SK-N-SH (cell line): ENCODE measurements at regions not wholly inside any gene's neighbourhood (a gene's known extent, or its start where the extent isn't known, plus 50 kb on each side); places are given as distances from the start of the nearest gene placed in this dataset.

Experiments used
- CTCF ChIA-PET: fragments of 300-600, 350-600 bp; formaldehyde crosslinking; extraction: SDS; loops from one replicate; lab custom pipeline; 2021; lab: Yijun Ruan, JAX
- POLR2A ChIA-PET: fragments of 350-600 bp; sonication (Branson Sonifier 250); formaldehyde crosslinking; extraction: SDS; loops from one replicate; lab custom pipeline; 2020; ENCODE audit warnings: antibody characterized with exemption, inconsistent platforms; lab: Yijun Ruan, JAX
- DNase-seq: peaks from one replicate; pipeline ENCODE4 v3.0.0; 2012
- H2AFZ ChIP-seq: fragments of 200-600 bp; sonication (generic); 2 replicates; pipeline ENCODE4 v1.8.1; 2016; ENCODE audit warnings: antibody characterized with exemption, mild to moderate bottlenecking, low read depth
- H3F3A ChIP-seq: fragments of 200-600 bp; sonication (generic); replicated peaks from 2 replicates; pipeline ENCODE3; 2016; ENCODE audit warnings: antibody characterized with exemption, mild to moderate bottlenecking; ENCODE audit not compliant: insufficient read depth
- H3K27ac ChIP-seq, 2 experiments: fragments of 200-500 bp in 1 of 2; fragments of 200-600 bp in 1 of 2; sonication (Bioruptor generic) in 1 of 2; sonication (generic), shearing (Covaris generic) in 1 of 2; 2 replicates each; pipeline versions ENCODE4 v1.5.1 to v1.6.1; 2014 to 2016; ENCODE audit warnings: low read depth in 2 of 2, inconsistent platforms in 1 of 2, low read length in 1 of 2, mild to moderate bottlenecking in 1 of 2, mixed read lengths in 1 of 2
- H3K27me3 ChIP-seq: fragments of 200-600 bp; sonication (generic), shearing (Covaris generic); 2 replicates; pipeline ENCODE4 v1.6.1; 2016; ENCODE audit warnings: mixed run types; ENCODE audit not compliant: insufficient read depth
- H3K36me3 ChIP-seq, 2 experiments: fragments of 200-500 bp in 1 of 2; fragments of 200-600 bp in 1 of 2; sonication (Bioruptor generic) in 1 of 2; sonication (generic) in 1 of 2; replicated peaks in 1 of 2; 2 replicates each; pipeline versions ENCODE3 to v1.5.1; 2014 to 2016; ENCODE audit warnings: low read length in 1 of 2, mild to moderate bottlenecking in 1 of 2; ENCODE audit not compliant: insufficient read depth in 2 of 2, control insufficient read depth in 1 of 2
- H3K4me1 ChIP-seq, 2 experiments: fragments of 200-500 bp in 1 of 2; fragments of 200-600 bp in 1 of 2; sonication (Bioruptor generic) in 1 of 2; sonication (generic), shearing (Covaris generic) in 1 of 2; 2 replicates each; pipeline versions ENCODE4 v1.5.1 to v1.6.1; 2014 to 2016; ENCODE audit warnings: low read depth in 1 of 2, low read length in 1 of 2, mixed run types in 1 of 2; ENCODE audit not compliant: insufficient read depth in 2 of 2, control insufficient read depth in 1 of 2
- H3K4me2 ChIP-seq: fragments of 200-600 bp; sonication (generic), shearing (Covaris generic); 2 replicates; pipeline ENCODE4 v1.6.1; 2017; ENCODE audit warnings: mixed run types
- H3K4me3 ChIP-seq, 2 experiments: fragments of 200-500 bp in 1 of 2; fragments of 200-600 bp in 1 of 2; sonication (Bioruptor generic) in 1 of 2; sonication (generic), shearing (Covaris generic) in 1 of 2; 2 replicates each; pipeline versions ENCODE4 v1.5.1 to v1.8.1; 2014 to 2016; ENCODE audit warnings: low read depth in 2 of 2, inconsistent platforms in 1 of 2, low read length in 1 of 2, mild to moderate bottlenecking in 1 of 2, mixed read lengths in 1 of 2, moderate library complexity in 1 of 2
- H3K79me2 ChIP-seq: fragments of 200-600 bp; sonication (generic); 2 replicates; pipeline ENCODE4 v1.8.1; 2017; ENCODE audit warnings: mild to moderate bottlenecking; ENCODE audit not compliant: insufficient read depth
- H3K9ac ChIP-seq: fragments of 200-600 bp; sonication (generic); 2 replicates; pipeline ENCODE4 v1.6.1; 2017; ENCODE audit warnings: mixed run types
- H3K9me2 ChIP-seq: fragments of 200-600 bp; sonication (generic); 2 replicates; pipeline ENCODE4 v1.6.1; 2017; ENCODE audit warnings: mixed run types
- H3K9me3 ChIP-seq: fragments of 200-600 bp; sonication (generic); 2 replicates; pipeline ENCODE4 v1.6.1; 2017; ENCODE audit warnings: mixed run types, mild to moderate bottlenecking, moderate library complexity
- H4K20me1 ChIP-seq: fragments of 200-600 bp; sonication (generic); 2 replicates; pipeline ENCODE4 v1.6.1; 2017; ENCODE audit warnings: mild to moderate bottlenecking, mixed run types; ENCODE audit not compliant: insufficient read depth
- MXI1 ChIP-seq: IDR thresholded peaks from 2 replicates; pipeline ENCODE4 v1.6.1; 2012; ENCODE audit warnings: mild to moderate bottlenecking, low read depth, low read length, improper control_type of control experiment
- NRF1 ChIP-seq: IDR thresholded peaks from 2 replicates; pipeline ENCODE4 v1.6.1; 2012; ENCODE audit warnings: low read depth, mild to moderate bottlenecking, low read length
- RAD21 ChIP-seq: IDR thresholded peaks from 2 replicates; pipeline ENCODE4 v1.6.1; 2012; ENCODE audit warnings: mild to moderate bottlenecking, low read length
- RCOR1 ChIP-seq: fragments of 150-350 bp; IDR thresholded peaks from 2 replicates; pipeline ENCODE4 v1.6.1; 2017; ENCODE audit warnings: antibody characterized with exemption, low read length
- RFX5 ChIP-seq: IDR thresholded peaks from 2 replicates; pipeline ENCODE4 v1.6.1; 2012; ENCODE audit warnings: mild to moderate bottlenecking, improper control_type of control experiment, low read length
- SMC3 ChIP-seq: IDR thresholded peaks from 2 replicates; pipeline ENCODE4 v1.6.1; 2012; ENCODE audit warnings: low read depth, low read length, improper control_type of control experiment
- TCF12 ChIP-seq: IDR thresholded peaks from 2 replicates; pipeline ENCODE4 v1.4.0; 2012
- WGBS: methylation state at CpG from one replicate; pipeline ENCODE4 v1.1.6; 2017; ENCODE audit warnings: low lambda C conversion rate; 5-methylcytosine and 5-hydroxymethylcytosine counted together
- TF ChIP-seq, protein P1 (sequence below): IDR thresholded peaks from 2 replicates; pipeline ENCODE4 v1.4.0; 2012; ENCODE audit warnings: low read depth, borderline replicate concordance
- TF ChIP-seq, protein P2 (sequence below): fragments of 200-600 bp; sonication (generic); IDR thresholded peaks from 2 replicates; pipeline ENCODE4 v1.6.1; 2017; ENCODE audit warnings: antibody characterized with exemption, mild to moderate bottlenecking, moderate library complexity

DNA sequence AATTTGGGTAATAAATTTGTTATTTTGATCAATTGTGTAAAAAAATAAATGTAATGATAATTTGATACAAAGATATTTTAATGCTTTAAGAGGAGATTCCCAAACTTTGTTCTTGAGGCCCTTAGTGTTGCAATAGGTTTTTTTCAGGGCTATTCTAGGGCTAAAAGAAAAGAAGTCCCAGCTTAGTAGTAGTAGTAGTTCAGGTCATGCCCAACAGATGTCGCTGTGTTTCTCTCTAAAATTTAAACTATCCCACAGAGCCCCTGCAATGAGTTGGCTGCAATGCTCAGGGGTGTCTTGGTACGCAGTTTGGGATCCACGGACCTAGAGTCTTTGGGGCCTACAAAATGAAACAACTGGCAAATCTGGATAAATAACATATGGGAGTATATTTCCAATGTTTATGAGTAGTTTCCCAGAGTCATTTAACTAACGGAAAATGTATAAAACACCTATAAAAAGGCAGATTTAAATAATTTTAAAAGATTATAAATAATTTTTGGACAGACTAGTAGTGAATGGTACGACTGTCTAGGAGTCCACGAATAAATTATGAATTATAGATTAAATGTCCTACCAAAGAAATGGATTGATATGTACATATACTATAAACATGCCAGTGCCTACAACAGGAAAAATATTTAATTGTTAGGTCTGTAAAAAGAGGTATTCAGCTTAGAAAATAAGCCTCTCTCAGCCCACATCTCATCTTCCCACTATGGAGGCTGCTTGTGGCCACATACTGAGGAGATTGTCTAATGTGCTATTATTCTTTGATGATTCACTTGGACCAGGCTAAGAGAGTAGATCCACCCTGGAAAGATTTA lies 228.5 kb upstream of the PMFBP1 start:
- DNase-seq, result peak; percentile 54
- no peaks in the 10 kb centered on the region for H3K9me2 ChIP-seq
- no peaks in the 10 kb centered on the region for H3K4me1 ChIP-seq
- POLR2A ChIA-PET, result no interaction called here
- WGBS, result 57% methylated on average over 6 of the region's 6 CpGs
- H3K27me3 ChIP-seq, result no peaks in the 10 kb centered on the region
- H3F3A ChIP-seq, result peaks cover 5% of the 10 kb centered on the region
- H2AFZ ChIP-seq, result peak overlapping the region; percentile 71; the same call in 1 of the 2 replicates
- no peaks in the 10 kb centered on the region for H3K79me2 ChIP-seq
- TF ChIP-seq, protein P1, sequence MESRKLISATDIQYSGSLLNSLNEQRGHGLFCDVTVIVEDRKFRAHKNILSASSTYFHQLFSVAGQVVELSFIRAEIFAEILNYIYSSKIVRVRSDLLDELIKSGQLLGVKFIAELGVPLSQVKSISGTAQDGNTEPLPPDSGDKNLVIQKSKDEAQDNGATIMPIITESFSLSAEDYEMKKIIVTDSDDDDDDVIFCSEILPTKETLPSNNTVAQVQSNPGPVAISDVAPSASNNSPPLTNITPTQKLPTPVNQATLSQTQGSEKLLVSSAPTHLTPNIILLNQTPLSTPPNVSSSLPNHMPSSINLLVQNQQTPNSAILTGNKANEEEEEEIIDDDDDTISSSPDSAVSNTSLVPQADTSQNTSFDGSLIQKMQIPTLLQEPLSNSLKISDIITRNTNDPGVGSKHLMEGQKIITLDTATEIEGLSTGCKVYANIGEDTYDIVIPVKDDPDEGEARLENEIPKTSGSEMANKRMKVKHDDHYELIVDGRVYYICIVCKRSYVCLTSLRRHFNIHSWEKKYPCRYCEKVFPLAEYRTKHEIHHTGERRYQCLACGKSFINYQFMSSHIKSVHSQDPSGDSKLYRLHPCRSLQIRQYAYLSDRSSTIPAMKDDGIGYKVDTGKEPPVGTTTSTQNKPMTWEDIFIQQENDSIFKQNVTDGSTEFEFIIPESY, result no peak
- TF ChIP-seq RAD21 (peak; percentile 72), SMC3 (peak; percentile 57)
- TF ChIP-seq, protein P2, sequence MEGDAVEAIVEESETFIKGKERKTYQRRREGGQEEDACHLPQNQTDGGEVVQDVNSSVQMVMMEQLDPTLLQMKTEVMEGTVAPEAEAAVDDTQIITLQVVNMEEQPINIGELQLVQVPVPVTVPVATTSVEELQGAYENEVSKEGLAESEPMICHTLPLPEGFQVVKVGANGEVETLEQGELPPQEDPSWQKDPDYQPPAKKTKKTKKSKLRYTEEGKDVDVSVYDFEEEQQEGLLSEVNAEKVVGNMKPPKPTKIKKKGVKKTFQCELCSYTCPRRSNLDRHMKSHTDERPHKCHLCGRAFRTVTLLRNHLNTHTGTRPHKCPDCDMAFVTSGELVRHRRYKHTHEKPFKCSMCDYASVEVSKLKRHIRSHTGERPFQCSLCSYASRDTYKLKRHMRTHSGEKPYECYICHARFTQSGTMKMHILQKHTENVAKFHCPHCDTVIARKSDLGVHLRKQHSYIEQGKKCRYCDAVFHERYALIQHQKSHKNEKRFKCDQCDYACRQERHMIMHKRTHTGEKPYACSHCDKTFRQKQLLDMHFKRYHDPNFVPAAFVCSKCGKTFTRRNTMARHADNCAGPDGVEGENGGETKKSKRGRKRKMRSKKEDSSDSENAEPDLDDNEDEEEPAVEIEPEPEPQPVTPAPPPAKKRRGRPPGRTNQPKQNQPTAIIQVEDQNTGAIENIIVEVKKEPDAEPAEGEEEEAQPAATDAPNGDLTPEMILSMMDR, result peak; percentile 72
- TF ChIP-seq, all 33 proteins: peak for 3
- Histone ChIP-seq H3K4me3 (no peak overlapping the region; a peak in 1 of 4 replicates), H3K27ac (no peak overlapping the region), H3K36me3 (no peaks in the 10 kb centered on the region), H4K20me1 (no peaks in the 10 kb centered on the region), H3K9ac (no peak overlapping the region), H3K4me2 (no peak overlapping the region), H3K9me3 (0 out of 2 replicates have a peak, but pooled peaks cover under 1% of the 10 kb centered on the region)
- CTCF ChIA-PET, result interaction anchor here (0.6 to 2.3 kb wide), 32 partner anchors 9 to 1556 kb away, joined by 3 to 11 read pairs (median 3); partner anchors contain the start of gene PMFBP1

DNA sequence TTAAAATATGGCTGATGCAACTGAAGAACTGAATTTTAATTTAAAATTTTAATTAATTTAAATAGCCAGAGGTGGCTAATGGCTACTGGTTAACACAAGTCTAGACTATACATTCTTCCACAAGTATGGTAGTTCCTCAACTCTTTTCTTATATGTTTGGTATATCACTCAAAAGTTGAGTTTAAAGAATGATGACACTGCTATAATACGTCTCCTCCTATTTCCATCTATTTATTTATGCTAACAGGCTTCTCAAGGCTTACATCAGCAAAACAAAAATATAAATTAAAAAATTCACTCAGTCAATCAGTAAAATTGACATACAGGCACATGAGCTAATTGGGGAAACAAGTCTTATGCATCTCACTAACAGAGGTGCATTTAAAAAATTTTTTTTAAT lies 227.9 kb upstream of the PMFBP1 start:
- WGBS, result 93% methylated on average over 1 of the region's 1 CpG
- no peak for DNase-seq

More for the DNA sequence above, 227.9 kb upstream of the PMFBP1 start:
- Histone ChIP-seq H3K27me3 (no peaks in the 10 kb centered on the region), H3K4me1 (no peaks in the 10 kb centered on the region), H2AFZ (no peak overlapping the region), H3K79me2 (no peaks in the 10 kb centered on the region), H4K20me1 (no peaks in the 10 kb centered on the region), H3K9me2 (no peaks in the 10 kb centered on the region), H3K4me3 (no peak overlapping the region), H3K4me2 (no peak overlapping the region), H3K9ac (no peak overlapping the region), H3K36me3 (no peaks in the 10 kb centered on the region), H3F3A (peaks cover 5% of the 10 kb centered on the region)
- CTCF ChIA-PET, result interaction anchor here (0.5 to 2.3 kb wide), 29 partner anchors 9 to 1501 kb away, joined by 3 to 11 read pairs (median 3); partner anchors contain the start of gene PMFBP1
- no peak for TF ChIP-seq RFX5
- TF ChIP-seq RCOR1, result no peak
- no peak for TF ChIP-seq TCF12
- TF ChIP-seq NRF1, result no peak
- TF ChIP-seq, protein P1, result no peak
- TF ChIP-seq MXI1, result no peak
- TF ChIP-seq, all 33 proteins: peak for 0
- POLR2A ChIA-PET, result no interaction called here
- Histone ChIP-seq H3K9me3 (peaks cover 7% of the 10 kb centered on the region), H3K27ac (no peak overlapping the region)
